Nephron progenitor cell (in vitro differentiated cells): ENCODE measurements at regions not wholly inside any gene's neighbourhood (a gene's known extent, or its start where the extent isn't known, plus 50 kb on each side); places are given as distances from the start of the nearest gene placed in this dataset.

Experiments
- DNase-seq: peaks from one replicate; pipeline ENCODE4 v3.0.0; 2021
- H3K27ac Mint-ChIP-seq: 2 replicates; pipeline ENCODE4 v1.8.0; 2021; ENCODE audit warnings: mild to moderate bottlenecking, moderate library complexity, mixed read lengths
- H3K27me3 Mint-ChIP-seq: 2 replicates; pipeline ENCODE4 v1.8.0; 2021; ENCODE audit warnings: mild to moderate bottlenecking, low read depth, mixed read lengths; ENCODE audit not compliant: poor library complexity
- H3K36me3 Mint-ChIP-seq: 2 replicates; pipeline ENCODE4 v1.8.0; 2021; ENCODE audit warnings: low read depth, mixed read lengths
- H3K4me1 Mint-ChIP-seq: 2 replicates; pipeline ENCODE4 v1.8.0; 2021; ENCODE audit warnings: mixed read lengths
- H3K4me3 Mint-ChIP-seq: 2 replicates; pipeline ENCODE4 v1.8.0; 2021; ENCODE audit warnings: mild to moderate bottlenecking, moderate library complexity, mixed read lengths
- H3K9me3 Mint-ChIP-seq: 2 replicates; pipeline ENCODE4 v1.8.0; 2021; ENCODE audit warnings: mild to moderate bottlenecking, moderate library complexity, mixed read lengths
- TF ChIP-seq, protein P1 (sequence below): fragments of 200-600 bp; sonication (generic); IDR thresholded peaks from 2 replicates; pipeline ENCODE4 v1.5.0; 2021; ENCODE audit warnings: antibody characterized with exemption

DNA sequence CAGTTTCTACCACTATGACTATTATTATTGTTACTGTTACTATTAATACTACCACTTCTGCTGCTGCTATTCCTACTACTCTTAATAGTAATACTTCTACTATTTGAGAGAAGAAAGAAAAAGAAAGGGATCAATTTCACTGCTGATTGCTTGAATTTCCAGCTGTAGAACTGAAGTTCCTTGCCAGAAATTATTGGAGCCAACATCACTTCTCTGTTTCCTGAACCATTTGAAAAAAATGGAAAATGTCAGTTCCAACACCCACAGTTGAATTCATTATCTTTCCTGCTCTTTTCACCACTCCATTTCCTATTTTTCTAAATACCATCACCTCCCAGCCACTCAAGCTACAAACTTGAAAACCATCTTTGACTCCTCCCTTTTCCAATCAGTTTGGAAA lies 54.1 kb upstream of the PIK3C2G start:
- no peak overlapping the region for H3K27ac Mint-ChIP-seq
- H3K9me3 Mint-ChIP-seq = no peaks in the 10 kb centered on the region
- no peak overlapping the region for H3K4me3 Mint-ChIP-seq

GRCh38 chr12:18206198-18206597 lies 55.1 kb upstream of the PIK3C2G start:
- H3K27ac Mint-ChIP-seq = no peak overlapping the region

More for the DNA sequence above, 54.1 kb upstream of the PIK3C2G start:
- H3K4me1 Mint-ChIP-seq = no peaks in the 10 kb centered on the region
- TF ChIP-seq, protein P1, sequence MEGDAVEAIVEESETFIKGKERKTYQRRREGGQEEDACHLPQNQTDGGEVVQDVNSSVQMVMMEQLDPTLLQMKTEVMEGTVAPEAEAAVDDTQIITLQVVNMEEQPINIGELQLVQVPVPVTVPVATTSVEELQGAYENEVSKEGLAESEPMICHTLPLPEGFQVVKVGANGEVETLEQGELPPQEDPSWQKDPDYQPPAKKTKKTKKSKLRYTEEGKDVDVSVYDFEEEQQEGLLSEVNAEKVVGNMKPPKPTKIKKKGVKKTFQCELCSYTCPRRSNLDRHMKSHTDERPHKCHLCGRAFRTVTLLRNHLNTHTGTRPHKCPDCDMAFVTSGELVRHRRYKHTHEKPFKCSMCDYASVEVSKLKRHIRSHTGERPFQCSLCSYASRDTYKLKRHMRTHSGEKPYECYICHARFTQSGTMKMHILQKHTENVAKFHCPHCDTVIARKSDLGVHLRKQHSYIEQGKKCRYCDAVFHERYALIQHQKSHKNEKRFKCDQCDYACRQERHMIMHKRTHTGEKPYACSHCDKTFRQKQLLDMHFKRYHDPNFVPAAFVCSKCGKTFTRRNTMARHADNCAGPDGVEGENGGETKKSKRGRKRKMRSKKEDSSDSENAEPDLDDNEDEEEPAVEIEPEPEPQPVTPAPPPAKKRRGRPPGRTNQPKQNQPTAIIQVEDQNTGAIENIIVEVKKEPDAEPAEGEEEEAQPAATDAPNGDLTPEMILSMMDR = no peak
- H3K27me3 Mint-ChIP-seq = no peaks in the 10 kb centered on the region
- H3K36me3 Mint-ChIP-seq = no peaks in the 10 kb centered on the region
- no peak for DNase-seq

DNA sequence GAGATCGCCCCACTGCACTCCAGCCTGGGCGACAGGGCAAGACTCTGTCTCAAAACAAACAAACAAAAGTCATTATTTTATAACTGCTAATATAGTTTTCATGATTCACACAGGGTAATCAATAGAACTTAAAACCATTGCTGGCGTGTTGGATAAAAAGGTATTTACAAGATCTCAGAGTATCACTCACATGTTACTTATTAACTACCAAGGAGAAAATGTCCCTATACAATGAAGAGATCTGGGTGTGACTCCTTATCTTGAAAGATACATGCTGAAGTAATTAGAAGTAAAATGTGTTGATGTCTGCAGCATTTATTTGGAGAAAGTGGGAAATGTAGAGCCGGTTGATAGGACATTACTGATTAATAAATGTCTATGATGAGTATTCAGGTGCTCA lies 57.3 kb upstream of the PIK3C2G start:
- no peak for DNase-seq
- H3K9me3 Mint-ChIP-seq = no peaks in the 10 kb centered on the region

More at GRCh38 chr12:18206198-18206597, 55.1 kb upstream of the PIK3C2G start:
- Mint-ChIP-seq H3K27me3 (no peaks in the 10 kb centered on the region), H3K4me3 (no peak overlapping the region), H3K4me1 (no peaks in the 10 kb centered on the region), H3K9me3 (no peaks in the 10 kb centered on the region), H3K36me3 (no peaks in the 10 kb centered on the region)
- TF ChIP-seq, protein P1 = no peak
- DNase-seq = no peak

DNA sequence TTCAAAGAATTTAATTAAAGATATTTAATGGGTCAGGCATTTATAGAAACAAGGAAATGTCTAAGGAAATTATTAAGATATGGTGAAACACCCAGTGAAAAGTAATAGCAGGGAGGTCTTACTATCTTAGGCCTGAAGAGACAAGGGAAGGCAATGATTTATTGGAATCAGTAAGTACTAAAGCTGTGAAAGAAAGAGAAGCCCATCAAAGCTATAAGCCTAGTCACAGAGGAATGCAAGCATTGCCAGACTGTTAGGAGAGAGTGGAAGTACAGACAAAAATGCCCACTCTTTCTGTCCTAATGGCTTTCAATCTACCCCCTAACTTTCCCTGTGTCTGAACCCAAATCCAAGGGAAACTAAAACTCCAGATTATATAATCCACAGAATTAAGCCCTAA lies 69.2 kb upstream of the PIK3C2G start:
- Mint-ChIP-seq H3K4me1 (peaks cover 10% of the 10 kb centered on the region), H3K36me3 (peaks cover 7% of the 10 kb centered on the region), H3K9me3 (peaks cover 21% of the 10 kb centered on the region), H3K27ac (no peak overlapping the region), H3K4me3 (no peak overlapping the region), H3K27me3 (peaks cover 7% of the 10 kb centered on the region)
- no peak for DNase-seq
- TF ChIP-seq, protein P1 = no peak

More for the DNA sequence above, 57.3 kb upstream of the PIK3C2G start:
- no peak overlapping the region for H3K27ac Mint-ChIP-seq
- H3K4me1 Mint-ChIP-seq = no peaks in the 10 kb centered on the region
- no peaks in the 10 kb centered on the region for H3K27me3 Mint-ChIP-seq
- no peak overlapping the region for H3K4me3 Mint-ChIP-seq
- TF ChIP-seq, protein P1 = no peak
- no peaks in the 10 kb centered on the region for H3K36me3 Mint-ChIP-seq

DNA sequence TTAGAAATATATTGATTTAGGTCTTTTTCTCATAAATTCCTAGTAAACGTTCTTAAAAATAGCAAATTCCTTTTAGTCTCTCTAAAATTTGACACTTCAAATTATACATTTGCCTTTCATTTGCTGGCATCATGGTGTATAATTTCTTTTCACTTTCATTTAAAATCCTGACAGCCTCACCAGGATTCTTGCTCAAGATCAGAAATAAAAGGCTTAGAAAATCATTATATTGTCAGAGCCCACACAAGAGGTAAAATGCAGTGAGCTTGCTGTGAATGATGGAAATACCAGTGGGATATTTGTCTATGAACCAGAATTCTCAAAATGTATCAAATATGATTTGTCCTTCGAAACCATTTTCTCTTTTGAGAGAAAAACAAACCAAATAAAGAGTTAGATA lies 78.2 kb upstream of the PIK3C2G start:
- Mint-ChIP-seq H3K36me3 (no peaks in the 10 kb centered on the region), H3K9me3 (no peaks in the 10 kb centered on the region), H3K27me3 (peaks cover 3% of the 10 kb centered on the region), H3K27ac (no peak overlapping the region), H3K4me1 (no peaks in the 10 kb centered on the region), H3K4me3 (no peak overlapping the region)
- no peak for DNase-seq
- TF ChIP-seq, protein P1 = no peak

GRCh38 chr12:18171571-18171970 lies 81.6 kb upstream of the RERGL start:
- Mint-ChIP-seq H3K27me3 (no peaks in the 10 kb centered on the region), H3K36me3 (no peaks in the 10 kb centered on the region), H3K9me3 (peaks cover 16% of the 10 kb centered on the region), H3K4me1 (no peaks in the 10 kb centered on the region), H3K4me3 (no peak overlapping the region), H3K27ac (no peak overlapping the region)
- no peak for DNase-seq
- TF ChIP-seq, protein P1 = no peak
